GM21717 (cell line): ENCODE measurements at regions not wholly inside any gene's neighbourhood (a gene's known extent, or its start where the extent isn't known, plus 50 kb on each side); places are given as distances from the start of the nearest gene placed in this dataset.
"Not testable (repeated sequence)": the region's sequence is repeated elsewhere in the genome, so short reads cannot be mapped to it uniquely, and the experiment has no call there.

Experiments used
- ATAC-seq: cut with Tn5 transposase; IDR thresholded peaks from one replicate; pipeline ENCODE4 v1.9.1; 2021; ENCODE audit warnings: mild to moderate bottlenecking, moderate library complexity; ENCODE audit not compliant: unreplicated experiment

- ATAC-seq: no peak
Measured at GRCh38 chr3:155995525-155996370, 124.6 kb upstream of the KCNAB1 start.

DNA sequence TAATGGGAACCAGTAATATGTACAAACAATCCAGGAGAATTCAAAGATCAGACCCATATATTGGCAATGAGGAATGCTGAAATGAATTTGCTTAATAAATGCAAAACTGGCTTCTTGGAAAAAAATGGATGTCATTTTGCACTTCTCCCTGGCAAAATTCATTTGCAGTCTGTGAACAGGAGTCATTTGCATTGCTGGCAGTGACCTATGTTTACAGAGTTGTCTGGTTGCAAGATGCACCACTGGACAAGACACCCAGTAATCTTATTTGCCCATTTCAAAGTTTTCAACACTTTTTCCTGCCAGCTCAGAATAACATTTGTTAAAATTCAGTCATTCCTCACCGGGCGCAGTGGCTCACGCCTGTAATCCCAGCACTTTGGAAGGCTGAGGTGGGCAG is 123.5 kb upstream of the KCNAB1 start:
- no peak for ATAC-seq

DNA sequence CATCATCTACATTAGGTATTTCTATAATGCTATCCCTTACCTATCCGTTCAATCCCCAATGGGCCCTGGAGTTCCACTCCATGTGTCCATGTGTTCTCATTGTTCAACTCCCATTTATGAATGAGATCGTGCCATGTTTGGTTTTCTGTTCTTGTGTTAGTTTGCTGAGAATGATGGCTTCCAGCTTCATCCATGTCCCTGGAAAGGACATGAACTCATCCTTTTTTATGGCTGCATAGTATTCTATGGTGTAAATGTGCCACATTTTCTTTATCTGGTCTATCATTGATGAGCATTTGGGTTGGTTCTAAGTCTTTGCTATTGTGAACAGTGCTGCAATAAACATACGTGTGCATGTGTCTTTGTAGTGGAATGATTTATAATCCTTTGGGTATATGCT is 122.2 kb upstream of the KCNAB1 start:
- not testable (repeated sequence) for ATAC-seq

- no peak for ATAC-seq
Measured at GRCh38 chr3:156005736-156006135, 114.6 kb upstream of the KCNAB1 start.

GRCh38 chr3:156010829-156011228 is 109.5 kb upstream of the KCNAB1 start:
- no peak for ATAC-seq

DNA sequence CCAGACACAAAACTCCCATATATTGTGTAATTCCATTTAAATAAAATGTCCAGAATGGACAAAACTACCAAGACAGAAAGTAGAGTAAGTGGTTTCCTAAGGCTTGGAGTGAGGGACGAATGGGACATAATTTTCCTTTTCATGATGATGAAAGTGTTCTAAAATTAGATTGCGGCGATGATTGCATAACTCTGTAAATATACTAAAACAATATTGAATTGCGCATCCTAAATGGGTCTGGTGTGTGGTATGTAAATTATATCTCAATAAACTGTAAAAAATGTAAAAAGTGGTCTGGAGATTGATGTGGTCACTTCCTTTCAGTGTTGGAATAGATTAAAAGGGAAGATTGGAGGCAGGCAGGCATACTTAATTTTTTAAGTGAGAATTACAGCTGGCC is 105.9 kb upstream of the KCNAB1 start:
- ATAC-seq: no peak

DNA sequence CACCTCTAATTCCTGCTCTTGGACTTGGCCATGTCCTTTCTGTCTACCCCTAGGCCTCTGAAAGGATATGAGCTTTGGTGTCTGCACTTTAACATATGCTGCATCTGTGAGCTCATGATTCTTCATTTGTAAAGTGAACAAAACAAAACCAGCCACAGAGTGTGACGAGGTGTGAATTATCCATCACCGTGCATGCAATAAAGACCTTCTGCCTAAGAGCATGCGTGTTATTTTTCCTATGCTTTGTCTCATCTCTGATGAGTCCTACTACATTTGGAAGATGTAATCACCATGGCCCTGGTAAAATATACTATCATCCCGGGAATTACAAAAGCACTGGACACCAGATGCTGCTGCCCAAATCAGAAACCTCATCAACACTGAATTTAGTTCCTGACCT is 103.5 kb upstream of the KCNAB1 start:
- no peak for ATAC-seq

- no peak for ATAC-seq
Measured at GRCh38 chr3:156017352-156018030, 102.9 kb upstream of the KCNAB1 start.

DNA sequence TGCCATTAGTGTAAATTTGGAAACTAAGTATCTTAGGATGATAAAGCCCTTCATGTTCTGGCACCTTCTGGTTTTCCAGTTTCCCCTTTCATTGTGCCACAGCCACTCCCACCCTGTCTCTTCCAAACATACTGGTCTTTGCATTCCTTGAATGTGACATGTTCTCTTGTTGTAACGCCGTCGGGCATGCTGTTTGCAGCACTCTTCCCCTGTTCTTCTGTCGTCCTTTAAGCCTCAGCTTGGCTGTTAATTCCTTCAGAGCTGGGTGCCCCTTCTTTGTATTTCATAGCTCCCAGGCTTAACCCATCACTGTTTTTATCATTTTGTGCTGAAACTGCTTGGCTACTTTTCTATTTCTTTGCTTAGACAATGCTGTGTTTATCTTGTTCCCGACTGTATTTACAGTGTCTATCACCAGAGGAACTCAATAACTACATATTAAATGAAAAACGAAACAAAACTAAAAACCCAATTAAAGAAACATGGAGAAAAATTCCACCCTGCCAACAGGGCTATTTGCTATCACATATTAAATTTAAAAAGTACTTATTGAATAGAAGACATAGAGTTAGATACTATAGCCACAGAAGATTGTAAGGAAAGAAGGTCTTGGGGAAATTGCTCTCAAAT is 95.4 kb upstream of the KCNAB1 start:
- no peak for ATAC-seq

DNA sequence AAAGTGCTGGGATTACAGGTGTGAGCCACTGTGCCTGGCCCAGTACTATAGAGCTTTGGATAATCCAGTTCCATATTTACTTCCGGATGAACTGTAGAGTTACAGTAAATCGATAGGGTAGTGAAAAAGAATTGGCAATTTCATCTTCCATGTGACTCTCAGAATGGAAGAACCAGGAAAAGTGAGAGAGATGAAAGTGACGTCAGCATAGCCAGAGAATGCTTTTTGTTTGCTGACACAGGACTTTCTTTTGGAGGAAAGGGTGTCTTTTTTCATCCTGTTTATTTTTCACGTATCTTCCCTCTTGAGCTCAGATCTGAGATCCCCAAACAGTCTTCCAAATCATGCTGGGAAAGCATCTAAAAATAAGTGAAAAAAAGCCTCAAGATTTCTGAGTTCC is 91.2 kb upstream of the KCNAB1 start:
- no peak for ATAC-seq

GRCh38 chr3:156030723-156031122 is 89.7 kb upstream of the KCNAB1 start:
- ATAC-seq: no peak

DNA sequence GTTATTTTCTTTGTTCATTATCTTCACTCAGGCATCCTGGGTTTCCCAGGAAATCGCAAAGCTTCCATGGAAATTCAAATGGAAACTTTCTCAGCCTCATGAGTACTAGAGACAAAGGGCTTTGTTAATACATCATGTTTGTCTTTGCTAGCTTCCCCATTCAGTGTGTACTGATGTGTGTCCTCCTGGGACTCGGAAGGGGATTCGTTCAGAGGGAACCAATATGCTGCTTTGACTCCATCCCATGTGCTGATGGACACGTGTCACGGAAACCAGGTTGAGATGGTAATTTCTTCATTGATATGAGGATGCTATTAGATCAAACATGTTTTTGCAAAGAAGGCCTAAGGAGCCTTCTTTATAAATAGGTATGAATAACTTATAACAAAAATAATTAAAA is 87.0 kb upstream of the KCNAB1 start:
- ATAC-seq: no peak

DNA sequence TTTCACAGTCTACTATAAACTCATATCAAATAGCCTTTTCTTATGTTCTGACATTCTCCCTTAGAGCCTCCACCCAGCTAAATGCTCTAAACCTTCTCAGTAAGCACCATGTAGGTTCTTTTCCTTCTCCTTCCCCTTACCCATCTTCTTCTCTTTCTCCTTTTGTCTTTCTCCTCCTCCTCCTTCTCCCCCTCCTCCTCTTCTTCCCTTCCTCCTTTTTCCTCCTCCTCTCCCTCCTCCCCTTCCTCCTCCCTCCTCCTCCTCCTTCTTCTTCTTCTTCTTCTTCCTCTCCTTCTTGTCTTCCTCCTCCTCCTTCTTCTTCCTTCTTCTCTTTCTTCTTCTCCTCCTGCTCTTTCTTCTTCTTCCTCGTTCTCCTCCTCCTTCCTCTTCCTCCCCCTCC is 85.2 kb upstream of the KCNAB1 start:
- ATAC-seq: no peak

DNA sequence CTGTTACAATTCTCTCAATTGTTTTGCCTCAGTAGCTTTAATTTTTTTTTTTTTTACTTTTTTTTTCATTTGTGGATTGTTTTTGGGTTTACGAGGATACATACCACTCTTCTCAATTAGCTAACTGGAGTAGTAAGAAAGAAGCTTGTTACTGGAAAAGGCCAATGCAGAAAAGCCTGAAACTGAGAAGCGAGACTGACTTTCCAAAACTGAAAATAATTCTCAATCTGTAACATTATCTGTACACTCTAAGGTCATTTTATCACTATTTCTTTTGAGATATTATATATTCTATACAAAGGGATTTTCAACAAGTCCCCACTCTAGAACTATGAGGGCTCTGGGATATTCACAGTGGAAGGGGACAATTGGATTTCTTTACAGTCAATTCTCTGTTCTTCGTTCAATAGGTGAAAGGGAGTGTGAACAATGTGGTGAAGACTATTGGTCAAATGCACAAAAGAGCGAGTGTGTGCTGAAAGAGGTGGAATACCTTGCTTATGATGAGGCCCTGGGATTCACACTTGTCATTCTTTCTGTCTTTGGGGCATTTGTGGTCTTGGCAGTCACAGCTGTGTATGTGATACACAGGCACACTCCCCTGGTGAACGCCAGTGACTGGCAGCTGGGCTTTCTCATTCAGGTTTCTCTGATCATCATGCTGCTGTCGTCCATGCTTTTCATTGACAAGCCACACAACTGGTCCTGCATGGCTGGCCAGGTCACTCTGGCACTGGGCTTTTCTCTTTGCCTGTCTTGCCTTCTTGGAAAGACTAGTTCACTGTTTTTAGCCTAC is 83.9 kb upstream of the KCNAB1 start:
- peak; percentile 61 for ATAC-seq

- no peak for ATAC-seq
Measured at GRCh38 chr3:156037356-156037755, 83.0 kb upstream of the KCNAB1 start.

GRCh38 chr3:156038869-156039268 is 81.5 kb upstream of the KCNAB1 start:
- no peak for ATAC-seq

DNA sequence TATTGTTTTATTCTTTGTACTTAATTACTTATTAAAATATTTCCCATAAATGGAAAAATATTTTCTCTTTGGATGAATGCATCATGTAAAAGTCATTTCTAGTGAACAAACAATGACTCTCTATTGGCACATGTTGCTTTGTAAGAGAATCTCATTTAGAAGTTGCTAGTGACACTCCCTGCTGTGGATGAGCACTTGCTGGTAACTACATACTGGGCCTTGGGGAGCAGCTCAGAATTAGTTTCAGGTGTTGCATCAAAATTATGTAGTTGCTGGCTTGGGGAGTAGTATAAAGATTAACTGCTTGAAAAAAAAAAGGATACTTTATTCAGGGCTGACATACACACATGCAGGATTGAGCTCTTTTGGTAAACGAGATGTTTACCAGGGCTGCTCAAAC is 80.3 kb upstream of the KCNAB1 start:
- ATAC-seq: no peak

DNA sequence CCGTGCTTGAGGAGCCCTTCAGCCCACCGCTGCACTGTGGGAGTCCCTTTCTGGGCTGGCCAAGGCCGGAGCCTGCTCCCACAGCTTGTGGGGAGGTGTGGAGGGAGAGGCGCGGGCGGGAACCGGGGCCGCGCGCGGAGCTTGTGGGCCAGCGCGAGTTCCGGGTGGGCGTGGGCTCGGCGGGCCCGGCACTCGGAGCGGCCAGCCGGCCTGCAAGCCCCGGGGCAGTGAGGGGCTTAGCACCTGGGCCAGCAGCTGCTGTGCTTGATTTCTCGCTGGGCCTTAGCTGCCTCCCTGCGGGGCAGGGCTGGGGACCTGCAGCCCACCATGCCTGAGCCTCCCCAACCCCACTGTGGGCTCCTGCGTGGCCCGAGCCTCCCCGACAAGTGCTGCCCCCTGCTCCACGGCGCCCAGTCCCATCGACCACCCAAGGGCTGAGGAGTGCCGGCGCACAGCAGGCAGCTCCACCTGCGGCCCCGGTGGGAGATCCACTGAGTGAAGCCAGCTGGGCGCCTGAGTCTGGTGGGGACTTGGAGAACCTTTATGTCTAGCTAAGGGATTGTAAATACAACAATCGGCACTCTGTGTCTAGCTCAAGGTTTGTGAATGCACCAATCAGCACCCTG is 79.0 kb upstream of the KCNAB1 start:
- not testable (repeated sequence) for ATAC-seq

DNA sequence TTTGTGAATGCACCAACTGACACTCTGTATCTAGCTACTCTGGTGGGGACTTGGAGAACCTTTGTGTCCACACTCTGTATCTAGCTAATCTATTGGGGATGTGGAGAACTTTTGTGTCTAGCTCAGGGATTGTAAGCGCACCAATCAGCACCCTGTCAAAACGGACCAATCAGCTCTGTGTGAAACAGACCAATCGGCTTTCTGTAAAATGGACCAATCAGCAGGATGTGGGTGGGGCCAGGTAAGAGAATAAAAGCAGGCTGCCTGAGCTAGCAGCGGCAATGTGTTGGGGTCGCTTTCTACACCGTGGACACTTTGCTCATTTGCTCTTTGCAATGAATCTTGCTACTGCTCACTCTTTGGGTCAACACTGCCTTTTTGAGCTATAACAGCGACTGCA is 78.5 kb upstream of the KCNAB1 start:
- ATAC-seq: not testable (repeated sequence)

- not testable (repeated sequence) for ATAC-seq
Measured at GRCh38 chr3:156043832-156044633, 76.3 kb upstream of the KCNAB1 start.
